Stomach (tissue), 4 donors: ENCODE measurements at regions not wholly inside any gene's neighbourhood (a gene's known extent, or its start where the extent isn't known, plus 50 kb on each side); places are given as distances from the start of the nearest gene placed in this dataset.
"Not testable (repeated sequence)": the region's sequence is repeated elsewhere in the genome, so short reads cannot be mapped to it uniquely, and the experiment has no call there.

ENCODE experiments used
- POLR2AphosphoS5 ChIP-seq, 3 donors: sonication (generic); formaldehyde crosslinking; IDR thresholded peaks; one replicate each; pipeline ENCODE4 v1.6.1; 2016; ENCODE audit warnings: antibody characterized with exemption in 3 of 3
- TF ChIP-seq, protein P1 (sequence below), 7 experiments: fragments of 450-650 bp in 4 of 7; fragments of 200-600 bp in 3 of 7; sonication (generic) in 3 of 7; IDR thresholded peaks; one replicate each; pipeline ENCODE4 v1.5.1; 2016 to 2019; ENCODE audit warnings: antibody characterized with exemption in 7 of 7, control low read depth in 2 of 7, mild to moderate bottlenecking in 1 of 7

- not testable (repeated sequence) for TF ChIP-seq POLR2AphosphoS5 (IDR thresholded peaks at IDR 0.05)
- TF ChIP-seq, protein P1, sequence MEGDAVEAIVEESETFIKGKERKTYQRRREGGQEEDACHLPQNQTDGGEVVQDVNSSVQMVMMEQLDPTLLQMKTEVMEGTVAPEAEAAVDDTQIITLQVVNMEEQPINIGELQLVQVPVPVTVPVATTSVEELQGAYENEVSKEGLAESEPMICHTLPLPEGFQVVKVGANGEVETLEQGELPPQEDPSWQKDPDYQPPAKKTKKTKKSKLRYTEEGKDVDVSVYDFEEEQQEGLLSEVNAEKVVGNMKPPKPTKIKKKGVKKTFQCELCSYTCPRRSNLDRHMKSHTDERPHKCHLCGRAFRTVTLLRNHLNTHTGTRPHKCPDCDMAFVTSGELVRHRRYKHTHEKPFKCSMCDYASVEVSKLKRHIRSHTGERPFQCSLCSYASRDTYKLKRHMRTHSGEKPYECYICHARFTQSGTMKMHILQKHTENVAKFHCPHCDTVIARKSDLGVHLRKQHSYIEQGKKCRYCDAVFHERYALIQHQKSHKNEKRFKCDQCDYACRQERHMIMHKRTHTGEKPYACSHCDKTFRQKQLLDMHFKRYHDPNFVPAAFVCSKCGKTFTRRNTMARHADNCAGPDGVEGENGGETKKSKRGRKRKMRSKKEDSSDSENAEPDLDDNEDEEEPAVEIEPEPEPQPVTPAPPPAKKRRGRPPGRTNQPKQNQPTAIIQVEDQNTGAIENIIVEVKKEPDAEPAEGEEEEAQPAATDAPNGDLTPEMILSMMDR (IDR thresholded peaks at IDR 0.05), result not testable (repeated sequence)
Measured at GRCh38 chr2:97402678-97403077, 187.0 kb downstream of the ANKRD36B start.
